ENCODE measurements at regions not wholly inside any gene's neighbourhood (a gene's known extent, or its start where the extent isn't known, plus 50 kb on each side); places are given as distances from the start of the nearest gene placed in this dataset.

GRCh38 chr5:158559066-158559465, 540.6 kb downstream of the EBF1 start:
- Mint-ChIP-seq H3K4me1 (peaks cover 10% of the 10 kb centered on the region), H3K36me3 (no peaks in the 10 kb centered on the region), H3K4me3 (no peak overlapping the region), H3K27ac (no peak overlapping the region), H3K27me3 (ENCODE audit: low read depth) (no peaks in the 10 kb centered on the region), H3K9me3 (no peaks in the 10 kb centered on the region)
- ChIA-PET POLR2A (no interaction called here), CTCF (no interaction called here)
- TF ChIP-seq E2F4 (CRISPR knock-in tag; IDR thresholded peaks at IDR 0.05; ENCODE audit: borderline replicate concordance, low read depth) = no peak
- TF ChIP-seq TEAD1 (CRISPR knock-in tag; IDR thresholded peaks at IDR 0.05) = no peak
- TF ChIP-seq ZNF138 (CRISPR knock-in tag; conservative IDR thresholded peaks at IDR 0.05) = no peak
- TF ChIP-seq IRF2 (CRISPR knock-in tag; IDR thresholded peaks at IDR 0.05; ENCODE audit: borderline replicate concordance, low read depth) = no peak
- no peak for TF ChIP-seq ATF3 (CRISPR knock-in tag; conservative IDR thresholded peaks at IDR 0.05)
- TF ChIP-seq TCF7 (CRISPR knock-in tag; IDR thresholded peaks at IDR 0.05; ENCODE audit: low read depth) = no peak
- ATAC-seq (no peak), DNase-seq (ENCODE audit: low spot score) (no peak)

- CTCF ChIA-PET = no interaction called here
- POLR2A ChIA-PET = no interaction called here
- no peak for ATAC-seq
- no peak for DNase-seq (ENCODE audit: low spot score)
- Mint-ChIP-seq H3K27ac (no peak overlapping the region), H3K4me1 (no peaks in the 10 kb centered on the region), H3K27me3 (ENCODE audit: low read depth) (no peaks in the 10 kb centered on the region), H3K36me3 (0 out of 2 replicates have a peak, but pooled peaks cover 4% of the 10 kb centered on the region), H3K9me3 (peaks cover 4% of the 10 kb centered on the region), H3K4me3 (no peak overlapping the region)
- no peak for TF ChIP-seq GRHL2 (CRISPR knock-in tag; IDR thresholded peaks at IDR 0.05; ENCODE audit: insufficient replicate concordance, severe bottlenecking)
- TF ChIP-seq, protein P1, sequence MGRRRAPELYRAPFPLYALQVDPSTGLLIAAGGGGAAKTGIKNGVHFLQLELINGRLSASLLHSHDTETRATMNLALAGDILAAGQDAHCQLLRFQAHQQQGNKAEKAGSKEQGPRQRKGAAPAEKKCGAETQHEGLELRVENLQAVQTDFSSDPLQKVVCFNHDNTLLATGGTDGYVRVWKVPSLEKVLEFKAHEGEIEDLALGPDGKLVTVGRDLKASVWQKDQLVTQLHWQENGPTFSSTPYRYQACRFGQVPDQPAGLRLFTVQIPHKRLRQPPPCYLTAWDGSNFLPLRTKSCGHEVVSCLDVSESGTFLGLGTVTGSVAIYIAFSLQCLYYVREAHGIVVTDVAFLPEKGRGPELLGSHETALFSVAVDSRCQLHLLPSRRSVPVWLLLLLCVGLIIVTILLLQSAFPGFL (CRISPR knock-in tag; IDR thresholded peaks at IDR 0.05; ENCODE audit: borderline replicate concordance) = no peak
- TF ChIP-seq USF1 (CRISPR knock-in tag; IDR thresholded peaks at IDR 0.05) = no peak
- TF ChIP-seq, protein P2, sequence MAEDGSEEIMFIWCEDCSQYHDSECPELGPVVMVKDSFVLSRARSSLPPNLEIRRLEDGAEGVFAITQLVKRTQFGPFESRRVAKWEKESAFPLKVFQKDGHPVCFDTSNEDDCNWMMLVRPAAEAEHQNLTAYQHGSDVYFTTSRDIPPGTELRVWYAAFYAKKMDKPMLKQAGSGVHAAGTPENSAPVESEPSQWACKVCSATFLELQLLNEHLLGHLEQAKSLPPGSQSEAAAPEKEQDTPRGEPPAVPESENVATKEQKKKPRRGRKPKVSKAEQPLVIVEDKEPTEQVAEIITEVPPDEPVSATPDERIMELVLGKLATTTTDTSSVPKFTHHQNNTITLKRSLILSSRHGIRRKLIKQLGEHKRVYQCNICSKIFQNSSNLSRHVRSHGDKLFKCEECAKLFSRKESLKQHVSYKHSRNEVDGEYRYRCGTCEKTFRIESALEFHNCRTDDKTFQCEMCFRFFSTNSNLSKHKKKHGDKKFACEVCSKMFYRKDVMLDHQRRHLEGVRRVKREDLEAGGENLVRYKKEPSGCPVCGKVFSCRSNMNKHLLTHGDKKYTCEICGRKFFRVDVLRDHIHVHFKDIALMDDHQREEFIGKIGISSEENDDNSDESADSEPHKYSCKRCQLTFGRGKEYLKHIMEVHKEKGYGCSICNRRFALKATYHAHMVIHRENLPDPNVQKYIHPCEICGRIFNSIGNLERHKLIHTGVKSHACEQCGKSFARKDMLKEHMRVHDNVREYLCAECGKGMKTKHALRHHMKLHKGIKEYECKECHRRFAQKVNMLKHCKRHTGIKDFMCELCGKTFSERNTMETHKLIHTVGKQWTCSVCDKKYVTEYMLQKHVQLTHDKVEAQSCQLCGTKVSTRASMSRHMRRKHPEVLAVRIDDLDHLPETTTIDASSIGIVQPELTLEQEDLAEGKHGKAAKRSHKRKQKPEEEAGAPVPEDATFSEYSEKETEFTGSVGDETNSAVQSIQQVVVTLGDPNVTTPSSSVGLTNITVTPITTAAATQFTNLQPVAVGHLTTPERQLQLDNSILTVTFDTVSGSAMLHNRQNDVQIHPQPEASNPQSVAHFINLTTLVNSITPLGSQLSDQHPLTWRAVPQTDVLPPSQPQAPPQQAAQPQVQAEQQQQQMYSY (CRISPR knock-in tag; IDR thresholded peaks at IDR 0.05) = no peak
- TF ChIP-seq ATF3 (CRISPR knock-in tag; conservative IDR thresholded peaks at IDR 0.05) = no peak
- TF ChIP-seq ATF2 (CRISPR knock-in tag; IDR thresholded peaks at IDR 0.05; ENCODE audit: borderline replicate concordance, low read depth) = no peak
- no peak for TF ChIP-seq ZSCAN18 (CRISPR knock-in tag; IDR thresholded peaks at IDR 0.05)
- TF ChIP-seq MXD4 (CRISPR knock-in tag; IDR thresholded peaks at IDR 0.05; ENCODE audit: borderline replicate concordance) = no peak
- TF ChIP-seq EMX1 (CRISPR knock-in tag; IDR thresholded peaks at IDR 0.05) = no peak
- TF ChIP-seq NR1H2 (CRISPR knock-in tag; IDR thresholded peaks at IDR 0.05) = no peak
- TF ChIP-seq TEAD4 (CRISPR knock-in tag; IDR thresholded peaks at IDR 0.05) = no peak
- TF ChIP-seq NFYB (CRISPR knock-in tag; conservative IDR thresholded peaks at IDR 0.05; ENCODE audit: low read depth) = no peak
- TF ChIP-seq ZNF671 (CRISPR knock-in tag; IDR thresholded peaks at IDR 0.05) = no peak
- TF ChIP-seq ATF6 (CRISPR knock-in tag; IDR thresholded peaks at IDR 0.05) = no peak
- TF ChIP-seq IRF1 (CRISPR knock-in tag; IDR thresholded peaks at IDR 0.05) = no peak
- TF ChIP-seq NFE2L1 (CRISPR knock-in tag; IDR thresholded peaks at IDR 0.05) = no peak
- no peak for TF ChIP-seq CREB1 (CRISPR knock-in tag; IDR thresholded peaks at IDR 0.05)
- TF ChIP-seq ZNF317 (CRISPR knock-in tag; IDR thresholded peaks at IDR 0.05; ENCODE audit: borderline replicate concordance, low read depth) = no peak
Observed at GRCh38 chr5:158553962-158554336, 545.8 kb downstream of the EBF1 start.

Measured in WTC11 (cell line).